Adrenal gland (tissue), 9 donors: ENCODE measurements at regions not wholly inside any gene's neighbourhood (a gene's known extent, or its start where the extent isn't known, plus 50 kb on each side); places are given as distances from the start of the nearest gene placed in this dataset.
"Not testable (repeated sequence)": the region's sequence is repeated elsewhere in the genome, so short reads cannot be mapped to it uniquely, and the experiment has no call there.

Source experiments
- DNase-seq, 7 donors: peaks; one replicate each; pipeline ENCODE4 v3.0.0-alpha.2; 2019 to 2020
- H3K27ac ChIP-seq, 5 donors: fragments of 200-600 bp; sonication (generic) in 4 of 5; 1 replicate in 3 of 5; 2 replicates in 2 of 5; pipeline versions ENCODE4 v1.5.1 to v1.8.0; 2016 to 2020; ENCODE audit warnings: mild to moderate bottlenecking in 1 of 5
- H3K27me3 ChIP-seq: fragments of 200-600 bp; 2 replicates; pipeline ENCODE4 v1.8.0; 2021
- H3K36me3 ChIP-seq, 2 donors: fragments of 200-600 bp; replicated peaks in 1 of 2; 1 replicate in 1 of 2; 2 replicates in 1 of 2; pipeline versions ENCODE4 v1.5.1 to v1.8.0; 2018 to 2022
- H3K4me1 ChIP-seq, 2 donors: fragments of 200-600 bp; replicated peaks in 1 of 2; 1 replicate in 1 of 2; 2 replicates in 1 of 2; pipeline versions ENCODE4 v1.5.1 to v1.8.0; 2018 to 2021
- H3K4me3 ChIP-seq, 4 donors: fragments of 200-600 bp; sonication (generic) in 3 of 4; one replicate each; pipeline ENCODE4 v1.5.1; 2016 to 2018
- H3K9me3 ChIP-seq, 3 donors: fragments of 200-600 bp; sonication (generic) in 1 of 3; replicated peaks in 1 of 3; 1 replicate in 2 of 3; 2 replicates in 1 of 3; pipeline versions ENCODE4 v1.5.1 to v1.8.0; 2016 to 2021
- POLR2A ChIP-seq, 2 donors: fragments of 450-650 bp; IDR thresholded peaks; one replicate each; pipeline ENCODE4 v1.6.1; 2017; ENCODE audit warnings: antibody characterized with exemption in 2 of 2, mild to moderate bottlenecking in 2 of 2, moderate library complexity in 1 of 2
- WGBS, 4 donors: extraction: QIAGEN DNeasy Blood & Tissue Kit in 2 of 4; methylation state at CpG; one replicate each; pipeline versions ENCODE4 v1.1.5 to v1.1.7; 2013 to 2017; 5-methylcytosine and 5-hydroxymethylcytosine counted together
- intact Hi-C, 2 donors: fragments of 100-400 bp; cut with DNase I; formaldehyde crosslinking; loops; one replicate each; pipeline versions ENCODE4 v1.14.1 to v1.15.0; 2022 to 2023
- TF ChIP-seq, protein P1 (sequence below), 6 experiments: fragments of 450-650 bp in 4 of 6; fragments of 200-600 bp in 2 of 6; sonication (generic) in 1 of 6; IDR thresholded peaks; 1 replicate in 5 of 6; 2 replicates in 1 of 6; pipeline versions ENCODE4 v1.5.1 to v1.8.0; 2016 to 2021; ENCODE audit warnings: antibody characterized with exemption in 6 of 6, mild to moderate bottlenecking in 2 of 6, moderate library complexity in 1 of 6
- donor health status: healthy with polysubstance abuse.
- donor health status: Bipolar disorder and iron deficiency.
- donor health status: DM: yes; HTN: yes; CAD: no.
- donor health status: DM: no; HTN: no; CAD: no.
- donor health status: DM: no; HTN: no; CAD: no.

- WGBS, 4 donors: 29 to 52% (median 42%) methylated on average over 1 of the region's 1 CpG
- TF ChIP-seq POLR2A (IDR thresholded peaks at IDR 0.05): no peak
- TF ChIP-seq, protein P1, sequence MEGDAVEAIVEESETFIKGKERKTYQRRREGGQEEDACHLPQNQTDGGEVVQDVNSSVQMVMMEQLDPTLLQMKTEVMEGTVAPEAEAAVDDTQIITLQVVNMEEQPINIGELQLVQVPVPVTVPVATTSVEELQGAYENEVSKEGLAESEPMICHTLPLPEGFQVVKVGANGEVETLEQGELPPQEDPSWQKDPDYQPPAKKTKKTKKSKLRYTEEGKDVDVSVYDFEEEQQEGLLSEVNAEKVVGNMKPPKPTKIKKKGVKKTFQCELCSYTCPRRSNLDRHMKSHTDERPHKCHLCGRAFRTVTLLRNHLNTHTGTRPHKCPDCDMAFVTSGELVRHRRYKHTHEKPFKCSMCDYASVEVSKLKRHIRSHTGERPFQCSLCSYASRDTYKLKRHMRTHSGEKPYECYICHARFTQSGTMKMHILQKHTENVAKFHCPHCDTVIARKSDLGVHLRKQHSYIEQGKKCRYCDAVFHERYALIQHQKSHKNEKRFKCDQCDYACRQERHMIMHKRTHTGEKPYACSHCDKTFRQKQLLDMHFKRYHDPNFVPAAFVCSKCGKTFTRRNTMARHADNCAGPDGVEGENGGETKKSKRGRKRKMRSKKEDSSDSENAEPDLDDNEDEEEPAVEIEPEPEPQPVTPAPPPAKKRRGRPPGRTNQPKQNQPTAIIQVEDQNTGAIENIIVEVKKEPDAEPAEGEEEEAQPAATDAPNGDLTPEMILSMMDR (IDR thresholded peaks at IDR 0.05): no peak
- H3K27me3 ChIP-seq: no peaks in the 10 kb centered on the region
Observed at GRCh38 chr14:89507521-89507920, 90.5 kb upstream of the FOXN3 start.

DNA sequence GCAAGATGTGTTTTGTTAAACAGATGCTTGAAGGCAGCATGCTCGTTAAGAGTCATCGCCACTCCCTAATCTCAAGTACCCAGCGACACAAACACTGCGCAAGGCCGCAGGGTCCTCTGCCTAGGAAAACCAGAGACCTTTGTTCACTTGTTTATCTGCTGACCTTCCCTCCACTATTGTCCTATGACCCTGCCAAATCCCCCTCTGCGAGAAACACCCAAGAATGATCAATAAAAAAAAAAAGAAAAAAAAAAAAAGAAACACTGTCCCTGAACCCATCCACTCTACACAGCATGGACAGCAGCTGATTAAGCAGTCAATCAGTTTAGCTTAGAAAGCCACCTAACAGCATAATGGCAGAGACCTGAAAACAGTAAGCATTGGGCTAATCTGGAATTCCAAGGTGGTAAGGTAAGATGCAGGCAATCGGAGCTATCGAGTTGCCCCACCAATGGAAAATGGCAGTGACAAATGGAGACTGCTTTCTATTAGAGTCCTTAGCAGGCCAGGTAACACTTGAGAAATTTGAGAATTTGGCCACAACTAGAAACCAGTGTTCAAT lies 89.9 kb upstream of the FOXN3 start:
- 68 to 77% (median 73%) methylated on average over 7 to 8 of the region's 8 CpGs for WGBS, 4 donors
- H3K9me3 ChIP-seq, H3K4me3 ChIP-seq, H3K36me3 ChIP-seq, intact Hi-C loops, H3K27me3 ChIP-seq: not testable (repeated sequence)
- peak overlapping the region in 3 of 5 donors; percentile 46 to 61 (median 52) for H3K27ac ChIP-seq
- DNase-seq: peak in 1 of 7 donors; percentile 24
- peaks cover 8 to 27% of the 10 kb centered on the region in 2 donors for H3K4me1 ChIP-seq

More at GRCh38 chr14:89507521-89507920, 90.5 kb upstream of the FOXN3 start:
- no peak for DNase-seq
- Histone ChIP-seq H3K27ac (peak overlapping the region in 3 of 5 donors; percentile 46 to 61 (median 52)), H3K4me1 (peaks cover 8 to 27% of the 10 kb centered on the region in 2 donors), H3K36me3 (no peaks in the 10 kb centered on the region), H3K9me3 (no peaks in the 10 kb centered on the region), H3K4me3 (no peak overlapping the region)
- intact Hi-C loops: no loop called here

GRCh38 chr14:89504602-89505313 lies 87.7 kb upstream of the FOXN3 start:
- 82 to 88% (median 84%) methylated on average over 6 of the region's 6 CpGs for WGBS, 4 donors
- no peaks in the 10 kb centered on the region for H3K9me3 ChIP-seq
- peak in 2 of 7 donors; percentile 21 to 44 for DNase-seq
- H3K27ac ChIP-seq: peak overlapping the region in 1 of 5 donors; percentile 57
- H3K27me3 ChIP-seq: no peaks in the 10 kb centered on the region
- intact Hi-C loops: no loop called here
- H3K4me1 ChIP-seq: peaks cover 8 to 27% of the 10 kb centered on the region in 2 donors
- no peaks in the 10 kb centered on the region for H3K36me3 ChIP-seq
- no peak overlapping the region for H3K4me3 ChIP-seq
- TF ChIP-seq POLR2A (IDR thresholded peaks at IDR 0.05): no peak
- TF ChIP-seq, protein P1 (IDR thresholded peaks at IDR 0.05): no peak

- Histone ChIP-seq H3K36me3 (no peaks in the 10 kb centered on the region), H3K4me1 (peaks cover 8 to 27% of the 10 kb centered on the region in 2 donors), H3K27me3 (no peaks in the 10 kb centered on the region), H3K9me3 (no peaks in the 10 kb centered on the region), H3K27ac (peak overlapping the region in 1 of 5 donors; percentile 57), H3K4me3 (no peak overlapping the region)
- no peak for DNase-seq
- 69 to 90% (median 82%) methylated on average over 3 of the region's 3 CpGs for WGBS, 4 donors
- TF ChIP-seq POLR2A (IDR thresholded peaks at IDR 0.05): no peak
- TF ChIP-seq, protein P1 (IDR thresholded peaks at IDR 0.05): no peak
- intact Hi-C loops: no loop called here
Observed at GRCh38 chr14:89504091-89504490, 87.1 kb upstream of the FOXN3 start.
